Psoas muscle (tissue), 7 donors: ENCODE measurements at regions not wholly inside any gene's neighbourhood (a gene's known extent, or its start where the extent isn't known, plus 50 kb on each side); places are given as distances from the start of the nearest gene placed in this dataset.

Experiments used
- ATAC-seq, 4 donors: fragments of 200-7000 bp; cut with Tn5 transposase; one replicate each; pipeline ENCODE4 v1.9.1; 2020; ENCODE audit warnings: moderate library complexity in 3 of 4, mild to moderate bottlenecking in 2 of 4
- DNase-seq, 2 donors: peaks; one replicate each; pipeline ENCODE4 v3.0.0-alpha.2; 2020
- H3K27ac ChIP-seq: fragments of 200-600 bp; one replicate; pipeline ENCODE4 v1.8.0; 2022
- H3K27me3 ChIP-seq, 3 donors: fragments of 200-600 bp in 1 of 3; one replicate each; pipeline versions ENCODE4 v1.6.1 to v1.8.0; 2013 to 2022; ENCODE audit warnings: low read length in 2 of 3, mild to moderate bottlenecking in 2 of 3, moderate library complexity in 1 of 3; ENCODE audit not compliant: insufficient read depth in 3 of 3
- H3K36me3 ChIP-seq, 2 donors: fragments of 200-600 bp in 1 of 2; one replicate each; pipeline versions ENCODE4 v1.6.1 to v1.8.0; 2013 to 2022; ENCODE audit warnings: low read depth in 1 of 2, mild to moderate bottlenecking in 1 of 2, moderate library complexity in 1 of 2; ENCODE audit not compliant: insufficient read depth in 1 of 2
- H3K4me1 ChIP-seq: fragments of 200-600 bp; one replicate; pipeline ENCODE4 v1.8.0; 2022
- H3K4me3 ChIP-seq: fragments of 200-600 bp; one replicate; pipeline ENCODE4 v1.8.0; 2022; ENCODE audit warnings: mild to moderate bottlenecking
- H3K9me3 ChIP-seq: fragments of 200-600 bp; one replicate; pipeline ENCODE4 v1.8.0; 2022
- CTCF ChIP-seq: fragments of 200-600 bp; IDR thresholded peaks from one replicate; pipeline ENCODE4 v1.8.0; 2022; ENCODE audit warnings: antibody characterized with exemption
- WGBS, 3 donors: extraction: QIAGEN DNeasy Blood & Tissue Kit; methylation state at CpG; one replicate each; pipeline versions ENCODE4 v1.1.6 to v1.1.7; 2013; 5-methylcytosine and 5-hydroxymethylcytosine counted together
- intact Hi-C, 2 donors: fragments of 100-400 bp; cut with DNase I; formaldehyde crosslinking; loops; one replicate each; pipeline versions ENCODE4 v1.11.0 to v1.14.2; 2022
- donor health status: healthy with polysubstance abuse.
- donor health status: DM: no; HTN: no; CAD: no; lungs with moderate emphysema.
- donor health status: Bipolar disorder and iron deficiency.
- donor health status: healthy.
- donor health status: DM: yes; HTN: yes; CAD: no.
- donor health status: DM: no; HTN: no; CAD: no.
- donor health status: DM: yes; HTN: yes; CAD: no.

DNA sequence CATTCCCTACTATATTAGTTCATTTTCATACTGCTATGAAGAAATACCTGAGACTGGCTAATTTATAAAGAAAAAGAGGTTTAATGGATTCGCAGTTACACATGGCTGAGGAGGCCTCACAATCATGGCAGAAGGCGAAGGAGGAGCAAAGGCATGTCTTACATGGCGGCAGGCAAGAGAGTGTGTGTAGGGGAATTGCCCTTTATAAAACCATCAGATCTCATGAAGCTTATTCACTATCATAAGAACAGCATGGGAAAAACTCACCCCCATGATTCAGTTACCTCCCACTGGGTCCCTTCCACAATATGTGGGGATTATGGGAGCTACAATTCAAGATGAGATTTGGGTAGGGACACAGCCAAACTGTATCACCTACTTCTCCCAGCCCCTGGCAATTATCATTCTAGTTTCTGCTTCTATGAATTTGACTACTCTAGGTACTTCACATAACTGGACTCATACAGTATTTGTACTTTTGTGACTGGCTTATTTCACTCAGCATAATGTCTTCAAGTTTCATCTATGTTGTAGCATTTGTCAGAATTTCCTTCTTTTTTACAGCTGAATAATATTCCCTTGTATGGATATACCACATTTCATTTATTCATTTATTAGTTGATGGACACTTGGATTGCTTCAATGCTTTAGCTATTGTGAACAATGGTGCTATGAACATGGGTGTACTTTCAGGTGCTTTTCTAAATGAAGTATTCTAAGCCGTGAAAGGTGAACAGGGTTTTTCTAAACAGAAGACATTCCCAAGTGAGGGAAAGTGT lies 219.5 kb upstream of the NUDT4 start:
- WGBS, 3 donors = 98 to 100% (median 99%) methylated on average over 4 of the region's 4 CpGs
- intact Hi-C loops = no loop called here
- no peak for TF ChIP-seq CTCF

DNA sequence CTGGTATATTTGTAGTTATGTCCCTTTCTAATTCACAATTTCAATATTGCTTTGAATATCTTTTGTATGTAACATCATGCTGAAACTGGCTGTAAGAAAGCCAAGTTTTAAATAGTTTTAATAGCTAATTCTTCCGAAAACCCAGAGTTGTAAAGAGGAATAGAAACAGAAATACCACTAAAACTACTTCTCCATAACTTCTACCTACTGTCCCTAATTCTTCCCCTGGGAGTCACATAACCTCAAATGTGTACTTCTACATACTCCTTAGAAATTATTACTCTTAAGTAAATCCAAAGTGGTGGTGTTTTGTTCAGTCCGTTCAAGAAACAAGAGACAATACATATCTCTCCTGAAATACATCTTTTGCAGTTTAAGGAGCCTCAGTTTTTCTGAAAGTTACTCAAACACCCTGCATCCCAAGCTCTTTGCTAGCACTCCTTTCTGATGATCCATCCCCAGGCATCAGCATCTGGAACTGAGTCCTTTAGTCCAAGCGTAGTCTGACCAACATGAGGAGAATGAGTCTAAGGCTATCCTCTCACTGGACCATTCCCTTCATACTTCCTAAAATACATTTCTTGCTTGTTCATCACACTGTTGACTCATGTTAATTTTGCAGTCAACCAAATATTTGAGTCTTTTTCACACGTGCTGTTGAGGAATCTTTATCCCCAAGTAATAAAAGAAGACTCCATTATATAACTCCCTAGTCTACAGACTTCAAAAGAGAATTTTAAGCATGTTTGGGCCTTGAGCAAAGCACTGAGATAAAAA lies 214.3 kb upstream of the NUDT4 start:
- WGBS, 3 donors = 70 to 83% (median 79%) methylated on average over 4 of the region's 4 CpGs
- H3K27ac ChIP-seq = no peak overlapping the region
- no peak for ATAC-seq
- no peak for TF ChIP-seq CTCF
- no peaks in the 10 kb centered on the region for H3K27me3 ChIP-seq
- no peaks in the 10 kb centered on the region for H3K9me3 ChIP-seq
- peaks cover 6% of the 10 kb centered on the region for H3K4me1 ChIP-seq
- DNase-seq = no peak
- intact Hi-C loops = no loop called here
- H3K36me3 ChIP-seq = no peaks in the 10 kb centered on the region
- no peak overlapping the region for H3K4me3 ChIP-seq

More for the DNA sequence above, 219.5 kb upstream of the NUDT4 start:
- no peaks in the 10 kb centered on the region for H3K36me3 ChIP-seq
- DNase-seq (no peak), ATAC-seq (no peak)
- H3K27me3 ChIP-seq = no peaks in the 10 kb centered on the region
- no peaks in the 10 kb centered on the region for H3K9me3 ChIP-seq
- no peak overlapping the region for H3K4me3 ChIP-seq
- H3K27ac ChIP-seq = no peak overlapping the region
- H3K4me1 ChIP-seq = peaks cover 6% of the 10 kb centered on the region

GRCh38 chr12:93164103-93164880 lies 213.4 kb upstream of the NUDT4 start:
- no peaks in the 10 kb centered on the region for H3K9me3 ChIP-seq
- intact Hi-C loops = no loop called here
- no peak for ATAC-seq
- H3K27ac ChIP-seq = no peak overlapping the region
- 92 to 98% (median 95%) methylated on average over 5 of the region's 5 CpGs for whole genome bisulfite sequencing, 3 donors
- peaks cover 6% of the 10 kb centered on the region for H3K4me1 ChIP-seq
- H3K27me3 ChIP-seq = no peaks in the 10 kb centered on the region
- no peak for DNase-seq
- H3K4me3 ChIP-seq = no peak overlapping the region
- TF ChIP-seq CTCF = no peak
- H3K36me3 ChIP-seq = no peaks in the 10 kb centered on the region

GRCh38 chr12:93165384-93165932 lies 212.3 kb upstream of the NUDT4 start:
- no peak overlapping the region for H3K4me3 ChIP-seq
- DNase-seq (no peak), ATAC-seq (no peak)
- no peak for TF ChIP-seq CTCF
- H3K27me3 ChIP-seq = no peaks in the 10 kb centered on the region
- 65 to 86% (median 65%) methylated on average over 4 of the region's 4 CpGs for WGBS, 3 donors
- intact Hi-C loops = no loop called here
- no peaks in the 10 kb centered on the region for H3K36me3 ChIP-seq
- H3K4me1 ChIP-seq = peaks cover 6% of the 10 kb centered on the region
- H3K9me3 ChIP-seq = no peaks in the 10 kb centered on the region
- H3K27ac ChIP-seq = no peak overlapping the region
